DOHH2 (cell line): ENCODE measurements at regions not wholly inside any gene's neighbourhood (a gene's known extent, or its start where the extent isn't known, plus 50 kb on each side); places are given as distances from the start of the nearest gene placed in this dataset.
"Not testable (repeated sequence)": the region's sequence is repeated elsewhere in the genome, so short reads cannot be mapped to it uniquely, and the experiment has no call there.

Experiments used
- H3F3A ChIP-seq: fragments of 200-600 bp; sonication (generic), shearing (Covaris generic); 2 replicates; pipeline ENCODE4 v1.6.0; 2016; ENCODE audit warnings: antibody characterized with exemption, mild to moderate bottlenecking; ENCODE audit not compliant: control insufficient read depth, insufficient read depth
- H3K27ac ChIP-seq: fragments of 200-600 bp; sonication (generic); 2 replicates; pipeline ENCODE4 v1.5.1; 2014; ENCODE audit warnings: low read depth, mild to moderate bottlenecking, low read length, moderate library complexity
- H3K27me3 ChIP-seq: fragments of 200-600 bp; sonication (generic); 2 replicates; pipeline ENCODE4 v1.6.1; 2014; ENCODE audit warnings: mild to moderate bottlenecking, low read length, mixed read lengths; ENCODE audit not compliant: control insufficient read depth
- H3K36me3 ChIP-seq: fragments of 200-600 bp; sonication (generic); 2 replicates; pipeline ENCODE4 v1.6.1; 2014; ENCODE audit warnings: mild to moderate bottlenecking, low read length, moderate library complexity, mixed read lengths; ENCODE audit not compliant: control insufficient read depth
- H3K4me1 ChIP-seq: fragments of 200-600 bp; sonication (generic); 2 replicates; pipeline ENCODE4 v1.6.1; 2014; ENCODE audit warnings: mild to moderate bottlenecking, low read length, mixed read lengths; ENCODE audit not compliant: control insufficient read depth
- H3K4me2 ChIP-seq: fragments of 200-600 bp; sonication (generic); 2 replicates; pipeline ENCODE4 v1.6.0; 2014; ENCODE audit warnings: mild to moderate bottlenecking, low read length, moderate library complexity
- H3K4me3 ChIP-seq: fragments of 200-600 bp; sonication (generic); 2 replicates; pipeline ENCODE4 v1.5.1; 2014; ENCODE audit warnings: mild to moderate bottlenecking, low read length, mixed read lengths
- H3K79me2 ChIP-seq: fragments of 200-600 bp; sonication (generic); 2 replicates; pipeline ENCODE4 v1.6.1; 2014; ENCODE audit warnings: mild to moderate bottlenecking, low read length, mixed read lengths; ENCODE audit not compliant: control insufficient read depth
- H3K9me2 ChIP-seq: fragments of 200-600 bp; sonication (generic); replicated peaks from 2 replicates; pipeline ENCODE4 v1.6.1; 2014; ENCODE audit warnings: mild to moderate bottlenecking, low read length, mixed read lengths; ENCODE audit not compliant: control insufficient read depth
- H3K9me3 ChIP-seq: fragments of 200-600 bp; sonication (generic); 2 replicates; pipeline ENCODE4 v1.6.1; 2014; ENCODE audit warnings: antibody characterized with exemption, low read length, mixed read lengths; ENCODE audit not compliant: control insufficient read depth, insufficient read depth
- H4K20me1 ChIP-seq: fragments of 200-600 bp; sonication (generic); 2 replicates; pipeline ENCODE4 v1.6.0; 2014; ENCODE audit warnings: low read depth, mild to moderate bottlenecking, antibody characterized with exemption, low read length, moderate library complexity; ENCODE audit not compliant: control insufficient read depth, insufficient read depth
- CTCF ChIP-seq: fragments of 200-600 bp; sonication (generic); IDR thresholded peaks from one replicate; pipeline ENCODE4 v1.5.1; 2014; ENCODE audit warnings: antibody characterized with exemption, mild to moderate bottlenecking, low read depth, low read length; ENCODE audit not compliant: poor library complexity, severe bottlenecking
- EZH2phosphoT487 ChIP-seq: fragments of 200-600 bp; sonication (generic); IDR thresholded peaks from 2 replicates; pipeline ENCODE4 v1.6.1; 2017; ENCODE audit warnings: borderline replicate concordance, mild to moderate bottlenecking, antibody characterized with exemption, low read length, moderate library complexity, mixed read lengths

- no peak overlapping the region for H3K4me3 ChIP-seq
- no peak overlapping the region for H3K27ac ChIP-seq
- H3K79me2 ChIP-seq, result no peaks in the 10 kb centered on the region
- no peak overlapping the region for H3K4me2 ChIP-seq
- H3K27me3 ChIP-seq, result no peaks in the 10 kb centered on the region
- no peaks in the 10 kb centered on the region for H3K9me3 ChIP-seq
- TF ChIP-seq CTCF (no peak), EZH2phosphoT487 (no peak)
- no peaks in the 10 kb centered on the region for H3K36me3 ChIP-seq
- no peaks in the 10 kb centered on the region for H3K9me2 ChIP-seq
- no peaks in the 10 kb centered on the region for H4K20me1 ChIP-seq
- no peaks in the 10 kb centered on the region for H3F3A ChIP-seq
- no peaks in the 10 kb centered on the region for H3K4me1 ChIP-seq
These were observed 197.5 kb upstream of the PTBP2 start for GRCh38 chr1:96524100-96524499.

- Histone ChIP-seq H3F3A (no peaks in the 10 kb centered on the region), H3K4me1 (no peaks in the 10 kb centered on the region), H4K20me1 (no peaks in the 10 kb centered on the region), H3K27ac (no peak overlapping the region), H3K9me3 (peaks cover 3% of the 10 kb centered on the region; the same call in 1 of the 2 replicates), H3K4me3 (no peak overlapping the region), H3K79me2 (no peaks in the 10 kb centered on the region), H3K36me3 (no peaks in the 10 kb centered on the region), H3K4me2 (no peak overlapping the region), H3K27me3 (no peaks in the 10 kb centered on the region), H3K9me2 (no peaks in the 10 kb centered on the region)
- TF ChIP-seq CTCF, result no peak
- TF ChIP-seq EZH2phosphoT487, result no peak
These were observed 195.7 kb upstream of the PTBP2 start for GRCh38 chr1:96525657-96526557.

- not testable (repeated sequence) for H3K27me3 ChIP-seq, H3K79me2 ChIP-seq, H3K9me2 ChIP-seq, H3K4me1 ChIP-seq, H3K27ac ChIP-seq, H3K9me3 ChIP-seq, H3K4me2 ChIP-seq, H3K36me3 ChIP-seq, H3K4me3 ChIP-seq, H3F3A ChIP-seq, H4K20me1 ChIP-seq
These were observed 192.9 kb upstream of the PTBP2 start for GRCh38 chr1:96528672-96529071.

GRCh38 chr1:96533820-96534219, 187.8 kb upstream of the PTBP2 start:
- no peaks in the 10 kb centered on the region for H3K79me2 ChIP-seq
- no peak overlapping the region for H3K4me3 ChIP-seq
- H4K20me1 ChIP-seq, result no peaks in the 10 kb centered on the region
- H3K27ac ChIP-seq, result no peak overlapping the region
- TF ChIP-seq EZH2phosphoT487, result no peak
- TF ChIP-seq CTCF, result no peak
- no peaks in the 10 kb centered on the region for H3K4me1 ChIP-seq
- no peaks in the 10 kb centered on the region for H3F3A ChIP-seq
- no peak overlapping the region for H3K4me2 ChIP-seq
- no peaks in the 10 kb centered on the region for H3K36me3 ChIP-seq
- H3K9me2 ChIP-seq, result no peaks in the 10 kb centered on the region
- peaks cover 3% of the 10 kb centered on the region; the same call in 1 of the 2 replicates for H3K9me3 ChIP-seq
- no peaks in the 10 kb centered on the region for H3K27me3 ChIP-seq
